Esophagus muscularis mucosa (tissue), 4 donors: ENCODE measurements at regions not wholly inside any gene's neighbourhood (a gene's known extent, or its start where the extent isn't known, plus 50 kb on each side); places are given as distances from the start of the nearest gene placed in this dataset.
A peak's percentile ranks its signal among the peaks of the same experiment; 100 is the strongest.

Experiments
- DNase-seq: peaks from one replicate; pipeline ENCODE4 v3.0.0-alpha.2; 2017; ENCODE audit errors: extremely low spot score
- H3K27ac ChIP-seq, 4 donors: fragments of 200-600 bp; sonication (generic); replicated peaks in 1 of 4; 1 replicate in 3 of 4; 2 replicates in 1 of 4; pipeline ENCODE4 v1.5.1; 2016 to 2019; ENCODE audit warnings: mild to moderate bottlenecking in 1 of 4
- H3K27me3 ChIP-seq, 4 donors: fragments of 200-600 bp; sonication (generic); one replicate each; pipeline versions ENCODE4 v1.5.1 to v1.6.0; 2016 to 2019
- H3K36me3 ChIP-seq, 4 donors: fragments of 200-600 bp; sonication (generic); one replicate each; pipeline ENCODE4 v1.5.1; 2016 to 2019
- H3K4me1 ChIP-seq, 4 donors: fragments of 200-600 bp; sonication (generic); one replicate each; pipeline ENCODE4 v1.5.1; 2016 to 2019
- H3K4me3 ChIP-seq, 4 donors: fragments of 200-600 bp; sonication (generic); 1 replicate in 2 of 4; 2 replicates in 2 of 4; pipeline ENCODE4 v1.5.1; 2016 to 2019; ENCODE audit warnings: mild to moderate bottlenecking in 4 of 4, moderate library complexity in 1 of 4
- H3K9me3 ChIP-seq, 4 donors: fragments of 200-600 bp; sonication (generic); 1 replicate in 3 of 4; 2 replicates in 1 of 4; pipeline ENCODE4 v1.5.1; 2016 to 2019
- EP300 ChIP-seq: sonication (generic); formaldehyde crosslinking; IDR thresholded peaks from one replicate; pipeline ENCODE4 v1.6.1; 2017; ENCODE audit warnings: antibody characterized with exemption
- POLR2A ChIP-seq: fragments of 450-650 bp; IDR thresholded peaks from one replicate; pipeline ENCODE4 v1.6.1; 2017; ENCODE audit warnings: antibody characterized with exemption, moderate library complexity, mild to moderate bottlenecking, low read depth
- POLR2AphosphoS5 ChIP-seq, 2 donors: sonication (generic); formaldehyde crosslinking; IDR thresholded peaks; one replicate each; pipeline ENCODE4 v1.6.1; 2017; ENCODE audit warnings: antibody characterized with exemption in 2 of 2
- WGBS: methylation state at CpG from one replicate; pipeline ENCODE4 v1.1.5; 2018; 5-methylcytosine and 5-hydroxymethylcytosine counted together
- intact Hi-C: fragments of 100-400 bp; cut with DNase I; formaldehyde crosslinking; loops from one replicate; pipeline ENCODE4 v1.15.1; 2023
- TF ChIP-seq, protein P1 (sequence below), 3 experiments: fragments of 200-600 bp in 2 of 3; fragments of 450-650 bp in 1 of 3; sonication (generic) in 2 of 3; IDR thresholded peaks; one replicate each; pipeline ENCODE4 v1.5.1; 2017 to 2019; ENCODE audit warnings: antibody characterized with exemption in 3 of 3, mild to moderate bottlenecking in 2 of 3, moderate library complexity in 1 of 3

DNA sequence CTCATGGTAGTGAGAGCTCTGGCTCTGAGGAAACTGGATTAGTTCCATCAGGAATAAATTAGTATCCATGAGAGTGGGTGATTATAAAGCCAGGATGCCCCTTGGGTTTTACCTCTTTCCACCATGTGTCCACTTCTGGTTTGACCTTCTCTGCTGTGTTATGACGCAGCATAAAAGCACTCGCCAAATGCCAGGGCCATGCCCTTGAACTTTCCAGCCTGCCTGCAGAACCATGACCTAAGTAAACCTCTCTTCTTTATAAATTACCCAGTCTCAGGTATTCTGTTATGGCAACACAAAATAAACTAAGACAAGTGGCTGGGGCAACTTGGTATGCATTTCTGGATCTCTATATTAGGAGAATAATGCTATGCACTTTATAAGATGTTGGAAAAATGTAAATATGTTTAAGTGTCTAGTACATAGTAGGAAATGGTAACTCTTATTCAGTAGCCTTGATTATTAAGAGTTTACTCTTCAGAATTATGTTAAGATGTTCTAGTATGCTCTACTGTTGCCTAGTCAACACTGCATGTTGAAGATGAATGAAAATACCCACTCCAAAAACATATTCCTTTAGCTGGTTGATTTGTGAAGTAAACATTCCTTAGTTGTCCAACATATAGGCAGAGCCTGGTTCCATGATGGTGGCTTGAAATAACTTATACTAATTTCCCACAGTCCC, 455.6 kb upstream of the TMPO start:
- 21% methylated on average over 2 of the region's 2 CpGs for WGBS
- intact Hi-C loops, result no loop called here

DNA sequence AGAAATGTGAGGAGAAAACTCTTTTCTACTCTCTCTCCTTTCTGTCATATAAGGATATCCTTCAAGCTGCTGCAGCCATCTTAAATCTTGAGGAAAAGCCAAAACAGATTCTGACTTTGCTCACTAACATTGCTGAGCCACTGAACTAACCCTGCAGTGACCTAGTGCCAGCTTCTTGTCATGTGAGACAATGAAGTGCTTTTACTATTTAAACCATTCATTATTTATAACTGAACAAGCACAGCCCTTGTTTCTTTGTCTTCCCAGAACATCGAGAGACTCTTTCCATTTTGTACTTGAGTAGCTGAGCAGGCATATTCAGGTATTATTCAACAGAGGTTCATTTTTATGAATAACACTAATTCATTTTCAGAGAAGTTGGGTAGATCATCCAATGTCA, 455.0 kb upstream of the TMPO start:
- WGBS, result 48% methylated on average over 1 of the region's 1 CpG
- TF ChIP-seq, protein P1, sequence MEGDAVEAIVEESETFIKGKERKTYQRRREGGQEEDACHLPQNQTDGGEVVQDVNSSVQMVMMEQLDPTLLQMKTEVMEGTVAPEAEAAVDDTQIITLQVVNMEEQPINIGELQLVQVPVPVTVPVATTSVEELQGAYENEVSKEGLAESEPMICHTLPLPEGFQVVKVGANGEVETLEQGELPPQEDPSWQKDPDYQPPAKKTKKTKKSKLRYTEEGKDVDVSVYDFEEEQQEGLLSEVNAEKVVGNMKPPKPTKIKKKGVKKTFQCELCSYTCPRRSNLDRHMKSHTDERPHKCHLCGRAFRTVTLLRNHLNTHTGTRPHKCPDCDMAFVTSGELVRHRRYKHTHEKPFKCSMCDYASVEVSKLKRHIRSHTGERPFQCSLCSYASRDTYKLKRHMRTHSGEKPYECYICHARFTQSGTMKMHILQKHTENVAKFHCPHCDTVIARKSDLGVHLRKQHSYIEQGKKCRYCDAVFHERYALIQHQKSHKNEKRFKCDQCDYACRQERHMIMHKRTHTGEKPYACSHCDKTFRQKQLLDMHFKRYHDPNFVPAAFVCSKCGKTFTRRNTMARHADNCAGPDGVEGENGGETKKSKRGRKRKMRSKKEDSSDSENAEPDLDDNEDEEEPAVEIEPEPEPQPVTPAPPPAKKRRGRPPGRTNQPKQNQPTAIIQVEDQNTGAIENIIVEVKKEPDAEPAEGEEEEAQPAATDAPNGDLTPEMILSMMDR (IDR thresholded peaks at IDR 0.05), result no peak
- TF ChIP-seq POLR2AphosphoS5 (IDR thresholded peaks at IDR 0.05) (no peak), POLR2A (no peak), EP300 (no peak)
- H3K36me3 ChIP-seq, result no peaks in the 10 kb centered on the region
- H3K27me3 ChIP-seq, result no peaks in the 10 kb centered on the region
- no peak for DNase-seq
- no peak overlapping the region for H3K4me3 ChIP-seq
- intact Hi-C loops, result no loop called here
- H3K9me3 ChIP-seq, result no peaks in the 10 kb centered on the region
- H3K27ac ChIP-seq, result peak overlapping the region; percentile 23 to 58 (median 36)
- H3K4me1 ChIP-seq, result peaks cover 0 to 43% (median 13%) of the 10 kb centered on the region in 4 donors

More for the DNA sequence above, 455.6 kb upstream of the TMPO start:
- TF ChIP-seq POLR2AphosphoS5 (IDR thresholded peaks at IDR 0.05) (no peak), EP300 (no peak), POLR2A (no peak)
- TF ChIP-seq, protein P1 (IDR thresholded peaks at IDR 0.05), result no peak
- Histone ChIP-seq H3K27ac (peak overlapping the region; percentile 30 to 58 (median 40)), H3K9me3 (no peaks in the 10 kb centered on the region), H3K36me3 (no peaks in the 10 kb centered on the region), H3K4me3 (no peak overlapping the region), H3K4me1 (peaks cover 0 to 37% (median 13%) of the 10 kb centered on the region in 4 donors), H3K27me3 (no peaks in the 10 kb centered on the region)
- DNase-seq, result no peak

DNA sequence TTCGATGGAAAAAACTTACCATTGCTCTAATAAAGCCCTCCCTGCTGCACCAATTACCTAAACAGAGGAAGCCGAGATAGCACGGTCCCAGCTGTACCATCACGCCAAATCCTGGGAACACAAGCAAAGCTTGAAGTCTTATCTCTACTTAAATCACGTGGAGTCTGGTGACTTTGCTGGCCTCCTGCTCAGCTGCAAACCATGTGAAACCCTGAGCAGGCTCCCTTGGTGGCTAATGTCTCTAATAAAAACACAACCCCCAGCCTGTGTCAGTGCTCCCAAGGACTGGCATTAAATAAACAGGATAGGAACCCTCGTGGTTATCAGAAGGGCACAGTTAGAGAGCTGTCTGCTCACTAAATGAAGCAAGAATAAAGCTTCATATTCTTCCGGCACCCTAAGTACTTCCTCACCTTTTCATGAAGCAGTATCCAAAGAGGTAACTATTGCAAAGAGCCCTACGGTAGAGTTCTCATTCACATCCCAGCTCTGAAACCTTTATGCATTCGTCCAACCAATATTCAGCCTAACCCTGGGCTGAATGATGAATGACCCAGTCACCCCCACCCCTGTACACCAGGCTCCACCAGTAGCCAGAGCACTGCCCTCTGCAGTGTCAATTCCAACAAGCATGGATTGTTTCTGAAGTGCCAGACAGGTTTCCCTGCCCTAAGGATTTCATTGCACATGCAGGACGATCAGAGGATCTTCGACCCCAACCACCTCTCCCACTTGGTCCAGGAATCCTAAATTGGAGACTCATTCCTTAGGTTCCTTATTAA, 452.7 kb upstream of the TMPO start:
- Histone ChIP-seq H3K27me3 (no peaks in the 10 kb centered on the region), H3K4me1 (peaks cover 0 to 37% (median 10%) of the 10 kb centered on the region in 4 donors), H3K9me3 (no peaks in the 10 kb centered on the region), H3K36me3 (no peaks in the 10 kb centered on the region), H3K27ac (no peak overlapping the region), H3K4me3 (no peak overlapping the region)
- WGBS, result 73% methylated on average over 11 of the region's 11 CpGs
- no peak for DNase-seq
- TF ChIP-seq, protein P1 (IDR thresholded peaks at IDR 0.05), result no peak
- TF ChIP-seq POLR2A (no peak), POLR2AphosphoS5 (IDR thresholded peaks at IDR 0.05) (no peak)
- intact Hi-C loops, result no loop called here

DNA sequence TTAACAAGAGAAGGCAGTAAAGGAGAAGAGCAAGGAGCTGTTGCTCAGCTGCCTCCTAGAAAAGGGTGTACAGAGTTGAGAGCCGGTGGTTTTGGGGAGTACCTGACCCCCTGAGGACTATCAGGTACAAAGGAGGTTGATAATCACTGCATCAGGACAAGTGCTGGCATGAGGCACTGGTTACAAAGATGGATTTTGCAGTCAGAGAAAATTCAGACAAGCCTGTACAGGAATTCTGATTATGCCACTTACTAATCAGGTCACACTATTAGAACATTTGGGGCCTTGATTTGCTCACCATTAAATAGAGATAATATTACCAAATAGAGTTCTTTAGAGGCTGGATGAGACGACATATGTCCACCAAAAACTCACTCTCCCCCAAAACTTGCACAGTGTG, 450.9 kb upstream of the TMPO start:
- no peak for TF ChIP-seq EP300
- TF ChIP-seq POLR2A, result no peak
- TF ChIP-seq, protein P1 (IDR thresholded peaks at IDR 0.05), result no peak
- TF ChIP-seq POLR2AphosphoS5 (IDR thresholded peaks at IDR 0.05), result no peak
- H3K36me3 ChIP-seq, result no peaks in the 10 kb centered on the region
- peaks cover 0 to 34% (median 9%) of the 10 kb centered on the region in 4 donors for H3K4me1 ChIP-seq
- H3K27me3 ChIP-seq, result no peaks in the 10 kb centered on the region
- no peak overlapping the region for H3K4me3 ChIP-seq
- intact Hi-C loops, result no loop called here
- no peaks in the 10 kb centered on the region for H3K9me3 ChIP-seq
- 85% methylated on average over 2 of the region's 2 CpGs for WGBS
- H3K27ac ChIP-seq, result no peak overlapping the region
- DNase-seq, result no peak
